H1 (cell line): ENCODE measurements at regions not wholly inside any gene's neighbourhood (a gene's known extent, or its start where the extent isn't known, plus 50 kb on each side); places are given as distances from the start of the nearest gene placed in this dataset.

Source experiments
- CTCF ChIA-PET: fragments of 300-600 bp; sonication (Branson Sonifier 250); formaldehyde crosslinking; loops from one replicate; lab custom pipeline; 2021; ENCODE audit not compliant: partially characterized antibody; lab: Charles Lee
- POLR2A ChIA-PET: fragments of 300-600 bp; sonication (Branson Sonifier 250); formaldehyde crosslinking; loops from one replicate; lab custom pipeline; 2021; ENCODE audit warnings: inconsistent platforms; ENCODE audit not compliant: partially characterized antibody; lab: Charles Lee
- DNase-seq, 2 experiments: peaks; one replicate each; pipeline versions ENCODE4 v3.0.0 to v3.0.0-alpha.2; 2010 to 2022; ENCODE audit warnings: low spot score in 2 of 2, low read depth in 1 of 2, mixed read lengths in 1 of 2
- FAIRE-seq: peaks from 2 replicates; lab custom pipeline; 2011; peaks lifted over from hg19 to GRCh38; lab: Jason Lieb, UNC
- H2AFZ ChIP-seq: 2 replicates; pipeline ENCODE4 v1.8.1; 2012; ENCODE audit warnings: low read length, inconsistent platforms
- H2AK5ac ChIP-seq: 2 replicates; pipeline ENCODE4 v1.6.1; 2013; ENCODE audit warnings: low read depth, low read length
- H2BK120ac ChIP-seq: replicated peaks from 2 replicates; pipeline ENCODE3; 2013; ENCODE audit warnings: low read depth, low read length, inconsistent platforms
- H2BK12ac ChIP-seq: 2 replicates; pipeline ENCODE4 v1.6.1; 2013; ENCODE audit warnings: low read depth, low read length
- H2BK15ac ChIP-seq: 2 replicates; pipeline ENCODE4 v1.6.1; 2013; ENCODE audit warnings: low read length
- H2BK20ac ChIP-seq: 2 replicates; pipeline ENCODE4 v1.6.1; 2013; ENCODE audit warnings: low read length
- H2BK5ac ChIP-seq: 2 replicates; pipeline ENCODE4 v1.6.1; 2013; ENCODE audit warnings: low read depth, low read length
- H3K14ac ChIP-seq: 2 replicates; pipeline ENCODE4 v1.6.1; 2013; ENCODE audit warnings: inconsistent platforms; ENCODE audit not compliant: insufficient read length
- H3K18ac ChIP-seq: 2 replicates; pipeline ENCODE4 v1.6.1; 2013; ENCODE audit warnings: low read length; ENCODE audit errors: extremely low read depth
- H3K23ac ChIP-seq: 2 replicates; pipeline ENCODE4 v1.6.1; 2013; ENCODE audit warnings: inconsistent platforms; ENCODE audit not compliant: insufficient read length
- H3K23me2 ChIP-seq: 2 replicates; pipeline ENCODE4 v1.6.1; 2013; ENCODE audit warnings: low read depth, low read length
- H3K27ac ChIP-seq: 2 replicates; pipeline ENCODE4 v1.6.1; 2011; ENCODE audit warnings: low read depth, low read length, inconsistent platforms
- H3K27me3 ChIP-seq, 4 experiments: replicated peaks in 1 of 4; 1 replicate in 1 of 4; 2 replicates in 3 of 4; pipeline versions ENCODE4 v1.6.1 to v1.8.1; 2011 to 2013; ENCODE audit warnings: low read length in 3 of 4, mild to moderate bottlenecking in 3 of 4, inconsistent platforms in 2 of 4, mixed read lengths in 2 of 4, moderate library complexity in 1 of 4; ENCODE audit not compliant: control insufficient read depth in 3 of 4, insufficient read depth in 3 of 4; ENCODE audit errors: extremely low read depth in 1 of 4
- H3K36me3 ChIP-seq, 4 experiments: 2 replicates each; pipeline versions ENCODE4 v1.6.1 to v1.8.1; 2011 to 2013; ENCODE audit warnings: mild to moderate bottlenecking in 4 of 4, low read length in 3 of 4, moderate library complexity in 2 of 4, control low read depth in 1 of 4, inconsistent platforms in 1 of 4; ENCODE audit not compliant: insufficient read depth in 4 of 4, control insufficient read depth in 2 of 4
- H3K4ac ChIP-seq: replicated peaks from 2 replicates; pipeline ENCODE3; 2013; ENCODE audit warnings: low read length, low read depth, mixed read lengths, inconsistent platforms; ENCODE audit not compliant: insufficient read length
- H3K4me1 ChIP-seq, 4 experiments: replicated peaks in 1 of 4; 1 replicate in 1 of 4; 2 replicates in 3 of 4; pipeline versions ENCODE4 v1.6.1 to v1.8.1; 2011 to 2013; ENCODE audit warnings: low read length in 3 of 4, inconsistent platforms in 2 of 4, mixed read lengths in 1 of 4; ENCODE audit not compliant: insufficient read depth in 4 of 4, control insufficient read depth in 3 of 4
- H3K4me2 ChIP-seq, 2 experiments: 2 replicates each; pipeline versions ENCODE4 v1.6.1 to v1.8.1; 2011 to 2013; ENCODE audit warnings: low read depth in 2 of 2, low read length in 2 of 2, control low read depth in 1 of 2, inconsistent platforms in 1 of 2, mild to moderate bottlenecking in 1 of 2; ENCODE audit not compliant: insufficient read depth in 1 of 2
- H3K4me3 ChIP-seq, 4 experiments: fragments of 200-600, 300-600 bp in 1 of 4; sonication (generic), shearing (Covaris generic), sonication (Bioruptor Twin) in 1 of 4; 2 replicates each; pipeline versions ENCODE4 v1.5.1 to v1.8.1; 2011 to 2016; ENCODE audit warnings: low read length in 4 of 4, low read depth in 3 of 4, control low read depth in 2 of 4, inconsistent platforms in 2 of 4, mild to moderate bottlenecking in 2 of 4, mixed read lengths in 1 of 4, moderate library complexity in 1 of 4; ENCODE audit not compliant: insufficient read depth in 2 of 4; ENCODE audit errors: extremely low read depth in 1 of 4
- H3K56ac ChIP-seq: replicated peaks from 2 replicates; pipeline ENCODE3; 2013; ENCODE audit warnings: low read depth, mild to moderate bottlenecking, mixed read lengths, low read length, inconsistent platforms; ENCODE audit not compliant: insufficient read length
- H3K79me1 ChIP-seq: 2 replicates; pipeline ENCODE4 v1.6.1; 2013; ENCODE audit warnings: low read depth, low read length, control low read depth
- H3K79me2 ChIP-seq, 2 experiments: 2 replicates each; pipeline versions ENCODE4 v1.6.1 to v1.8.1; 2012 to 2013; ENCODE audit warnings: low read length in 2 of 2, mild to moderate bottlenecking in 2 of 2, inconsistent platforms in 1 of 2; ENCODE audit not compliant: insufficient read depth in 2 of 2, control insufficient read depth in 1 of 2
- H3K9ac ChIP-seq, 4 experiments: replicated peaks in 1 of 4; 1 replicate in 1 of 4; 2 replicates in 3 of 4; pipeline versions ENCODE4 v1.6.1 to v1.8.1; 2011 to 2013; ENCODE audit warnings: low read depth in 3 of 4, low read length in 3 of 4, control low read depth in 2 of 4, mild to moderate bottlenecking in 2 of 4, moderate library complexity in 2 of 4, inconsistent platforms in 1 of 4; ENCODE audit errors: extremely low read depth in 1 of 4
- H3K9me3 ChIP-seq, 2 experiments: 2 replicates each; pipeline versions ENCODE4 v1.6.1 to v1.8.1; 2012 to 2013; ENCODE audit warnings: mild to moderate bottlenecking in 2 of 2, moderate library complexity in 2 of 2, control low read depth in 1 of 2, inconsistent platforms in 1 of 2, low read depth in 1 of 2, low read length in 1 of 2, mixed read lengths in 1 of 2; ENCODE audit not compliant: insufficient read depth in 2 of 2
- H4K20me1 ChIP-seq, 2 experiments: replicated peaks in 1 of 2; 2 replicates each; pipeline versions ENCODE3 to v1.8.1; 2011 to 2013; ENCODE audit warnings: inconsistent platforms in 2 of 2, low read length in 2 of 2, mild to moderate bottlenecking in 1 of 2; ENCODE audit not compliant: insufficient read depth in 2 of 2, control insufficient read depth in 1 of 2
- H4K5ac ChIP-seq: 2 replicates; pipeline ENCODE4 v1.6.1; 2013; ENCODE audit warnings: low read length, low read depth, mixed read lengths, inconsistent platforms; ENCODE audit not compliant: insufficient read length
- H4K8ac ChIP-seq: 2 replicates; pipeline ENCODE4 v1.8.0; 2013; ENCODE audit warnings: mild to moderate bottlenecking, moderate library complexity, low read length, inconsistent platforms; ENCODE audit not compliant: insufficient read depth; ENCODE audit errors: extremely low read depth
- H4K91ac ChIP-seq: replicated peaks from 2 replicates; pipeline ENCODE3; 2013; ENCODE audit warnings: low read length, mixed read lengths, inconsistent platforms; ENCODE audit not compliant: insufficient read length
- ASH2L ChIP-seq: fragments of 200-600, 300-600 bp; sonication (generic); IDR thresholded peaks from one replicate; pipeline ENCODE4 v1.7.1; 2017; ENCODE audit warnings: low read length
- CHD1 ChIP-seq: IDR thresholded peaks from 2 replicates; pipeline ENCODE4 v1.6.1; 2012; ENCODE audit warnings: low read depth, low read length, improper control_type of control experiment
- CTBP2 ChIP-seq: IDR thresholded peaks from 2 replicates; pipeline ENCODE4 v1.7.0; 2011; ENCODE audit warnings: borderline replicate concordance, mild to moderate bottlenecking, moderate library complexity, mixed read lengths, low read length; ENCODE audit not compliant: insufficient read depth, insufficient read length
- FOSL1 ChIP-seq: IDR thresholded peaks from 2 replicates; pipeline ENCODE4 v1.6.1; 2011; ENCODE audit warnings: mild to moderate bottlenecking, low read depth, low read length, moderate library complexity; ENCODE audit not compliant: insufficient read depth
- HDAC2 ChIP-seq, 2 experiments: fragments of 300-600 bp in 1 of 2; sonication (generic) in 1 of 2; IDR thresholded peaks; 2 replicates each; pipeline ENCODE4 v1.6.1; 2011 to 2012; ENCODE audit warnings: low read depth in 2 of 2, low read length in 2 of 2, mild to moderate bottlenecking in 2 of 2, moderate library complexity in 2 of 2, borderline replicate concordance in 1 of 2, inconsistent platforms in 1 of 2
- HDAC6 ChIP-seq: IDR thresholded peaks from one replicate; pipeline ENCODE4 v1.7.1; 2012; ENCODE audit warnings: low read depth, mild to moderate bottlenecking, inconsistent platforms, low read length, moderate library complexity
- PHF8 ChIP-seq: fragments of 200-600 bp; sonication (generic); conservative IDR thresholded peaks from 2 replicates; pipeline ENCODE4 v1.7.1; 2012; ENCODE audit warnings: low read depth, mild to moderate bottlenecking, inconsistent platforms, low read length, moderate library complexity
- RAD21 ChIP-seq, 2 experiments: IDR thresholded peaks in 1 of 2; conservative IDR thresholded peaks in 1 of 2; 2 replicates each; pipeline ENCODE4 v1.6.1; 2011; ENCODE audit warnings: low read depth in 2 of 2, low read length in 2 of 2, improper control_type of control experiment in 1 of 2, inconsistent platforms in 1 of 2, mild to moderate bottlenecking in 1 of 2, moderate library complexity in 1 of 2
- WGBS, 2 experiments: shearing (Covaris generic) in 1 of 2; methylation state at CpG; one replicate each; pipeline versions ENCODE4 v1.1.6 to v1.1.7; 2013 to 2015; ENCODE audit warnings: low lambda C conversion rate in 2 of 2, mixed read lengths in 2 of 2, inconsistent platforms in 1 of 2, low coverage in 1 of 2, missing lambda C conversion rate in 1 of 2; ENCODE audit not compliant: insufficient replicate concordance in 2 of 2, insufficient coverage in 1 of 2, insufficient read length in 1 of 2; ENCODE audit errors: extremely low coverage in 1 of 2, missing lambda C conversion rate in 1 of 2; 5-methylcytosine and 5-hydroxymethylcytosine counted together
- TF ChIP-seq, protein P1 (sequence below), 3 experiments: IDR thresholded peaks; 1 replicate in 2 of 3; 2 replicates in 1 of 3; pipeline versions ENCODE4 v1.5.1 to v1.6.1; 2011; ENCODE audit warnings: low read length in 3 of 3, mild to moderate bottlenecking in 3 of 3, inconsistent platforms in 2 of 3, low read depth in 1 of 3, moderate library complexity in 1 of 3; ENCODE audit not compliant: insufficient read depth in 1 of 3; ENCODE audit errors: control extremely low read depth in 1 of 3

DNA sequence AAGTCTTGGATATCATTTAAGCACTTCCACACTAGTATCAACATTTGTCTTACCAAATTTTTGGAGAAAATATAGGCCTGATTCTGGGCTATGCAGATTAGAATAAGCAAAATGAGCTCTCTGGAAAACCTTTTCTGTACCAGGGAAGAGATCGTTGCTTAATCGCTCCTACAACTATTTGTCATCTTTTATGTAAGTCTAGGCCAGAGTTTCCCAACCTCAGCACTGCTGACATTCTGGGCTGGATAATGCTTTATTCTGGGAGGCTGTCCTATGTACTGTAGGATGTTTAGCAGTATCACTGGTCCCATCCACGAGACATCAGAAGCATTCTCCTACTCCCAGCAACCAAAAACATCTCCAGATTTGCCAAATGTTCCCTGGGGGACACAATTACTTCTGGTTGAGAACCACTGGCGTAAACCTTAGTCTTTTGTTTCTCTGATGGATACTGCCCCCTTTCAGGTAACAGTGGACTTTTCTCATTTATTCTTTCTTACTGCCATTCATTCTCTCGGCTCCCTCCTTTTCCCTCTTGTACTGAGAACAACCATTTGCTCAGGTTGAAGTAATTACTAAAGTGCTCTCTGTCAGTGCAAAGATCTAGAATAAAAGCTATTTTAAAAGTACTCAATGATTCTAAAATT lies 316.9 kb upstream of the E2F7 start:
- Histone ChIP-seq H4K5ac (no peak overlapping the region), H3K9me3 (no peaks in the 10 kb centered on the region), H4K91ac (no peak overlapping the region), H3K27me3 (no peaks in the 10 kb centered on the region), H3K4me2 (no peak overlapping the region), H3K27ac (no peak overlapping the region), H2AK5ac (no peak overlapping the region), H3K56ac (no peak overlapping the region), H4K8ac (no peak overlapping the region), H2BK5ac (no peak overlapping the region)
- WGBS, 2 experiments = 84% methylated on average over 5 of the region's 5 CpGs; no CpG with 5 or more reads in 1 of the 2 experiments
- TF ChIP-seq CTBP2 (no peak), PHF8 (no peak), ASH2L (no peak), HDAC6 (no peak), HDAC2 (IDR thresholded peaks at IDR 0.05; ENCODE audit: borderline replicate concordance in 1 of 2, low read depth in 2 of 2, low read length in 2 of 2) (no peak), CHD1 (no peak), RAD21 (IDR thresholded peaks at IDR 0.05 in 1 of 2, conservative IDR thresholded peaks at IDR 0.05 in 1 of 2; ENCODE audit: low read depth in 2 of 2, low read length in 2 of 2) (peak; percentile 56 to 60), FOSL1 (no peak)
- TF ChIP-seq, protein P1, sequence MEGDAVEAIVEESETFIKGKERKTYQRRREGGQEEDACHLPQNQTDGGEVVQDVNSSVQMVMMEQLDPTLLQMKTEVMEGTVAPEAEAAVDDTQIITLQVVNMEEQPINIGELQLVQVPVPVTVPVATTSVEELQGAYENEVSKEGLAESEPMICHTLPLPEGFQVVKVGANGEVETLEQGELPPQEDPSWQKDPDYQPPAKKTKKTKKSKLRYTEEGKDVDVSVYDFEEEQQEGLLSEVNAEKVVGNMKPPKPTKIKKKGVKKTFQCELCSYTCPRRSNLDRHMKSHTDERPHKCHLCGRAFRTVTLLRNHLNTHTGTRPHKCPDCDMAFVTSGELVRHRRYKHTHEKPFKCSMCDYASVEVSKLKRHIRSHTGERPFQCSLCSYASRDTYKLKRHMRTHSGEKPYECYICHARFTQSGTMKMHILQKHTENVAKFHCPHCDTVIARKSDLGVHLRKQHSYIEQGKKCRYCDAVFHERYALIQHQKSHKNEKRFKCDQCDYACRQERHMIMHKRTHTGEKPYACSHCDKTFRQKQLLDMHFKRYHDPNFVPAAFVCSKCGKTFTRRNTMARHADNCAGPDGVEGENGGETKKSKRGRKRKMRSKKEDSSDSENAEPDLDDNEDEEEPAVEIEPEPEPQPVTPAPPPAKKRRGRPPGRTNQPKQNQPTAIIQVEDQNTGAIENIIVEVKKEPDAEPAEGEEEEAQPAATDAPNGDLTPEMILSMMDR (IDR thresholded peaks at IDR 0.05; ENCODE audit: control extremely low read depth in 1 of 3, insufficient read depth in 1 of 3, low read depth in 1 of 3, low read length in 3 of 3) = peak in 1 of 3 experiments; percentile 40; a peak in 1 of 4 replicates
- TF ChIP-seq, all 59 proteins: peak for 2
- H3K4me1 ChIP-seq = 0 out of 7 replicates have a peak, but pooled peaks cover 0 to 2% (median 0%) of the 10 kb centered on the region in 4 experiments
- H3K79me2 ChIP-seq = no peaks in the 10 kb centered on the region
- no peak for DNase-seq
- H2BK120ac ChIP-seq = no peak overlapping the region
- no peak overlapping the region for H3K4me3 ChIP-seq
- H3K23ac ChIP-seq = no peak overlapping the region
- H2BK20ac ChIP-seq = no peak overlapping the region
- no peaks in the 10 kb centered on the region for H3K36me3 ChIP-seq
- ChIA-PET POLR2A (no interaction called here), CTCF (interaction anchor here (0.6 to 2.4 kb wide), 12 partner anchors 18 to 303 kb away, joined by 3 to 8 read pairs (median 4); no protein-coding TSS in a partner anchor)
- no peak overlapping the region for H2AFZ ChIP-seq
- FAIRE-seq = no peak
- no peaks in the 10 kb centered on the region for H3K23me2 ChIP-seq
- no peaks in the 10 kb centered on the region for H4K20me1 ChIP-seq
- no peak overlapping the region for H2BK15ac ChIP-seq
- H2BK12ac ChIP-seq = no peak overlapping the region
- no peak overlapping the region for H3K4ac ChIP-seq
- no peaks in the 10 kb centered on the region for H3K79me1 ChIP-seq
- H3K9ac ChIP-seq = no peak overlapping the region
- H3K14ac ChIP-seq = no peak overlapping the region
- H3K18ac ChIP-seq = no peak overlapping the region
